HG02885 (cell line): ENCODE measurements at regions not wholly inside any gene's neighbourhood (a gene's known extent, or its start where the extent isn't known, plus 50 kb on each side); places are given as distances from the start of the nearest gene placed in this dataset.

Experiments
- ATAC-seq: cut with Tn5 transposase; IDR thresholded peaks from one replicate; pipeline ENCODE4 v1.9.1; 2021; ENCODE audit warnings: mild to moderate bottlenecking; ENCODE audit not compliant: unreplicated experiment, poor library complexity

GRCh38 chr13:29917650-29918049 is 67.2 kb upstream of the UBL3 start:
- ATAC-seq: no peak

GRCh38 chr13:29914581-29914980 is 64.2 kb upstream of the UBL3 start:
- ATAC-seq: no peak

- ATAC-seq: no peak
Measured at GRCh38 chr13:29911781-29912418, 61.5 kb upstream of the UBL3 start.

GRCh38 chr13:29909975-29910674 is 59.7 kb upstream of the UBL3 start:
- ATAC-seq: no peak

GRCh38 chr13:29909081-29909730 is 58.8 kb upstream of the UBL3 start:
- no peak for ATAC-seq

GRCh38 chr13:29908416-29909080 is 58.1 kb upstream of the UBL3 start:
- no peak for ATAC-seq

GRCh38 chr13:29907670-29908069 is 57.3 kb upstream of the UBL3 start:
- ATAC-seq: no peak

- no peak for ATAC-seq
Measured at GRCh38 chr13:29906432-29907011, 56.1 kb upstream of the UBL3 start.

GRCh38 chr13:29905845-29906244 is 55.4 kb upstream of the UBL3 start:
- no peak for ATAC-seq

GRCh38 chr13:29903996-29904395 is 53.6 kb upstream of the UBL3 start:
- ATAC-seq: no peak

GRCh38 chr13:29903543-29903942 is 53.1 kb upstream of the UBL3 start:
- ATAC-seq: no peak

GRCh38 chr13:29902632-29903305 is 52.4 kb upstream of the UBL3 start:
- no peak for ATAC-seq

GRCh38 chr13:29901710-29902631 is 51.6 kb upstream of the UBL3 start:
- ATAC-seq: no peak
